Right forelimb (tissue), 1 donor: ENCODE measurements at regions not wholly inside any gene's neighbourhood (a gene's known extent, or its start where the extent isn't known, plus 50 kb on each side); places are given as distances from the start of the nearest gene placed in this dataset.

Experiments
- DNase-seq: peaks from one replicate; pipeline ENCODE4 v3.0.0-alpha.2; 2018

- no peak for DNase-seq
Observed at GRCh38 chr4:13118633-13119032, 365.5 kb downstream of the RAB28 start.

- no peak for DNase-seq
Observed at GRCh38 chr4:13117185-13117584, 367.0 kb downstream of the RAB28 start.

GRCh38 chr4:13112030-13112429 is 372.1 kb downstream of the RAB28 start:
- no peak for DNase-seq

- no peak for DNase-seq
Observed at GRCh38 chr4:13109536-13109935, 374.6 kb downstream of the RAB28 start.

GRCh38 chr4:13108096-13108495 is 376.0 kb downstream of the RAB28 start:
- DNase-seq, result no peak

GRCh38 chr4:13103382-13104015 is 380.6 kb downstream of the RAB28 start:
- no peak for DNase-seq

GRCh38 chr4:13102092-13102742 is 381.9 kb downstream of the RAB28 start:
- DNase-seq, result no peak

GRCh38 chr4:13097971-13098370 is 386.2 kb downstream of the RAB28 start:
- no peak for DNase-seq

GRCh38 chr4:13095722-13096121 is 388.4 kb downstream of the RAB28 start:
- no peak for DNase-seq

GRCh38 chr4:13093170-13093569 is 391.0 kb downstream of the RAB28 start:
- no peak for DNase-seq

GRCh38 chr4:13092702-13093101 is 391.4 kb downstream of the RAB28 start:
- no peak for DNase-seq

GRCh38 chr4:13089659-13089998 is 394.5 kb downstream of the RAB28 start:
- DNase-seq, result no peak

- DNase-seq, result no peak
Observed at GRCh38 chr4:13088726-13089658, 395.1 kb downstream of the RAB28 start.

GRCh38 chr4:13087041-13087440 is 397.1 kb downstream of the RAB28 start:
- no peak for DNase-seq

- no peak for DNase-seq
Observed at GRCh38 chr4:13084210-13084609, 399.9 kb downstream of the RAB28 start.

- no peak for DNase-seq
Observed at GRCh38 chr4:13081830-13082229, 402.3 kb downstream of the RAB28 start.

GRCh38 chr4:13067077-13067476 is 417.1 kb downstream of the RAB28 start:
- DNase-seq, result no peak

GRCh38 chr4:13059019-13059418 is 425.1 kb downstream of the RAB28 start:
- DNase-seq, result no peak

- no peak for DNase-seq
Observed at GRCh38 chr4:13056630-13057189, 427.4 kb downstream of the RAB28 start.

GRCh38 chr4:13054420-13054970 is 429.6 kb downstream of the RAB28 start:
- no peak for DNase-seq

- no peak for DNase-seq
Observed at GRCh38 chr4:13047591-13047990, 436.5 kb downstream of the RAB28 start.

GRCh38 chr4:13036841-13037240 is 447.3 kb downstream of the RAB28 start:
- DNase-seq, result no peak

- DNase-seq, result no peak
Observed at GRCh38 chr4:13032936-13033335, 451.2 kb downstream of the RAB28 start.
